ENCODE measurements at regions not wholly inside any gene's neighbourhood (a gene's known extent, or its start where the extent isn't known, plus 50 kb on each side); places are given as distances from the start of the nearest gene placed in this dataset.

DNA sequence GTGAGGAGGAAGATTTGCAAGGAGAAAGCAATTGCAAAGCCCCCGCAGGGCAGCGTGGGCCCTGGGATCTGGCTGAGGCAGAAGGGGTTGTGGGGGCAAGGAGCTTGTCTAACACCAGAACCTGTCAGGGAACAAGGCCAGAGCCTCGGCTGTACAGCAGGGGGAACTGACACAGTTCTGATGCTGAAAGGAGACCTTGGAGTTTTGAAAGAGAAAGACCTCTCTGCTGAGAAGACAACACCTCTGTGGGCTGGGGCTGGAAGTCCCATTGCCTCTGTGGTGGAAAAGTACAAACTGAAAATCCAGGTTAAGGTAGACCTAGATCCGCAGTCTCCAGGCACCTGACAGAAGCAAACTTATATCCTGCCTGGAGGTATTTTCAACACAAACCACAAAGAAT is 86.9 kb upstream of the CST7 start:
- H2AFZ ChIP-seq (ENCODE audit: low read depth), result no peak overlapping the region
- TF ChIP-seq CTCF (conservative IDR thresholded peaks at IDR 0.05; ENCODE audit: low read depth, low read length), result no peak
- H3K4me3 ChIP-seq (IDR thresholded peaks at IDR 0.05; ENCODE audit: insufficient read depth, low read depth, low read length), result no peak overlapping the region
- no peaks in the 10 kb centered on the region for H3K27me3 ChIP-seq (ENCODE audit: insufficient read depth, low read depth)
- no peaks in the 10 kb centered on the region for H3K79me2 ChIP-seq (ENCODE audit: insufficient read depth, low read depth)
- H3K27ac ChIP-seq, result no peak overlapping the region
- no peak overlapping the region for H3K9ac ChIP-seq
- no peaks in the 10 kb centered on the region for H3K4me1 ChIP-seq (ENCODE audit: low read depth, poor library complexity, severe bottlenecking)
- H3K36me3 ChIP-seq (ENCODE audit: insufficient read depth), result no peaks in the 10 kb centered on the region
- no peak overlapping the region for H3K4me2 ChIP-seq
- H4K20me1 ChIP-seq (ENCODE audit: insufficient read depth), result no peaks in the 10 kb centered on the region

DNA sequence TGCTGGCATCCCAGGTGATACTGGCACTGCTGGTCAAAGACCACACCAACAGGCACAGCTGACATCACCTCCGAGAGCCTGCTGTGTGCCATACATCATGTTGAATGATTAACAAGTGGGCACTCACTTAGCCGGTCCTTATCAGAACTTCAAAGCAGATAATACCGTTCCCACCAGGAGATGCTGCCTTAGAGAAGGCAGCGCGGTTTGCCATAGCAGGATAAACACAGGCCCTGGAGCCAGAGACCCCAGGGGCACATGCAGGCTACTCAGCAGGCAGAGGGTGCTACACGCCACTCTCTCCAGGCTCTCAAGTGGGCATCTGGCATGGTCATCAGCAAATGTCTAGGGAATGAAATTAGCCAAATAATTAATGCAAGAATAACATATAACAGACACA is 86.5 kb upstream of the CST7 start:
- TF ChIP-seq CTCF (conservative IDR thresholded peaks at IDR 0.05; ENCODE audit: low read depth, low read length), result no peak
- no peaks in the 10 kb centered on the region for H4K20me1 ChIP-seq (ENCODE audit: insufficient read depth)
- H3K36me3 ChIP-seq (ENCODE audit: insufficient read depth), result no peaks in the 10 kb centered on the region
- no peaks in the 10 kb centered on the region for H3K4me1 ChIP-seq (ENCODE audit: low read depth, poor library complexity, severe bottlenecking)
- H3K27ac ChIP-seq, result no peak overlapping the region
- H3K9ac ChIP-seq, result no peak overlapping the region
- H2AFZ ChIP-seq (ENCODE audit: low read depth), result no peak overlapping the region
- no peak overlapping the region for H3K4me3 ChIP-seq (IDR thresholded peaks at IDR 0.05; ENCODE audit: insufficient read depth, low read depth, low read length)
- no peak overlapping the region for H3K4me2 ChIP-seq
- H3K79me2 ChIP-seq (ENCODE audit: insufficient read depth, low read depth), result no peaks in the 10 kb centered on the region
- H3K27me3 ChIP-seq (ENCODE audit: insufficient read depth, low read depth), result no peaks in the 10 kb centered on the region

DNA sequence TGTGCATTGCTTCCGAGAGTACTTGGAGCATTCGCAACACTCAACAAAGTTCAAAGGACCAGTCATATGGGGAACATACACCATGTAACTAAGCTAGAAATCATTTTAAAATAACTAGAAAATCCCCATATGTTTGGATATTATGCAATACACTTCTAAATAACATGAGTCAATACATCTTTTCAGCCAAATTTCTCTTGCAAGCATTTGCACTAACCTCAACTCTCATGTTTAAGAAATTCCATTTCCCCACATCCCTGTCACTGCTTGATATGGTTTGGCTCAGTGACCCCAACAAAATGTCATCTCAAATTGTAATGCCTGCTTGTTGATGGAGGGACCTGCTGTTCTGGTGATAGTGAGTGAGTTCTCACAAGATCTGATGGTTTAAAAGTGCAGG is 85.7 kb upstream of the CST7 start:
- no peaks in the 10 kb centered on the region for H3K4me1 ChIP-seq (ENCODE audit: low read depth, poor library complexity, severe bottlenecking)
- no peak overlapping the region for H3K4me3 ChIP-seq (IDR thresholded peaks at IDR 0.05; ENCODE audit: insufficient read depth, low read depth, low read length)
- no peaks in the 10 kb centered on the region for H3K27me3 ChIP-seq (ENCODE audit: insufficient read depth, low read depth)
- no peak overlapping the region for H2AFZ ChIP-seq (ENCODE audit: low read depth)
- no peak overlapping the region for H3K9ac ChIP-seq
- H3K27ac ChIP-seq, result no peak overlapping the region
- H3K79me2 ChIP-seq (ENCODE audit: insufficient read depth, low read depth), result no peaks in the 10 kb centered on the region
- no peaks in the 10 kb centered on the region for H4K20me1 ChIP-seq (ENCODE audit: insufficient read depth)
- TF ChIP-seq CTCF (conservative IDR thresholded peaks at IDR 0.05; ENCODE audit: low read depth, low read length), result no peak
- no peak overlapping the region for H3K4me2 ChIP-seq
- H3K36me3 ChIP-seq (ENCODE audit: insufficient read depth), result no peaks in the 10 kb centered on the region

DNA sequence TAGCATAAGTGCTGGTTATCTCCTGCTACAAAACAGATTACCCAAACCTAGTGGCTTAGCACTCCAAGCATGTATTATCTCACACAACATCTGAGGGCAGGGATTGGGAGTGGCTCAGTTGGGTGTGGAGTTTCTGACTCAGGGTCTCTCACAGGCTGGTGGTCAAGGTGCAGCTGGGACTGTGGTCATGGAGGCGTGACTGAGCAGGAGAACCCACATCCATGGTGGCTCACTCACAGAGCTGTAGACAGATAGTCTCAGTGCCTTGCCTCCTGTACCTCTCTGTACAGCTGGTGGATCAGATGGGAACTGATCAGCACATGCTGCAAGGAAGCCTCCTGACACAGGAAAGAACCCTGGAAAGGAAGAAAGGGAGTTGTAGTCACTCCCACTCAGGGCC is 83.1 kb upstream of the CST7 start:
- no peak for TF ChIP-seq CTCF (conservative IDR thresholded peaks at IDR 0.05; ENCODE audit: low read depth, low read length)
- H3K4me2 ChIP-seq, result no peak overlapping the region
- H4K20me1 ChIP-seq (ENCODE audit: insufficient read depth), result no peaks in the 10 kb centered on the region
- no peaks in the 10 kb centered on the region for H3K79me2 ChIP-seq (ENCODE audit: insufficient read depth, low read depth)
- no peak overlapping the region for H3K27ac ChIP-seq
- H3K9ac ChIP-seq, result no peak overlapping the region
- H2AFZ ChIP-seq (ENCODE audit: low read depth), result no peak overlapping the region
- H3K27me3 ChIP-seq (ENCODE audit: insufficient read depth, low read depth), result no peaks in the 10 kb centered on the region
- H3K36me3 ChIP-seq (ENCODE audit: insufficient read depth), result no peaks in the 10 kb centered on the region
- H3K4me3 ChIP-seq (IDR thresholded peaks at IDR 0.05; ENCODE audit: insufficient read depth, low read depth, low read length), result no peak overlapping the region
- H3K4me1 ChIP-seq (ENCODE audit: low read depth, poor library complexity, severe bottlenecking), result no peaks in the 10 kb centered on the region

- Histone ChIP-seq H3K36me3 (ENCODE audit: insufficient read depth) (no peaks in the 10 kb centered on the region), H3K4me3 (IDR thresholded peaks at IDR 0.05; ENCODE audit: insufficient read depth, low read depth, low read length) (no peak overlapping the region), H2AFZ (ENCODE audit: low read depth) (no peak overlapping the region), H4K20me1 (ENCODE audit: insufficient read depth) (no peaks in the 10 kb centered on the region), H3K9ac (no peak overlapping the region), H3K27ac (no peak overlapping the region), H3K27me3 (ENCODE audit: insufficient read depth, low read depth) (no peaks in the 10 kb centered on the region), H3K4me2 (no peak overlapping the region), H3K4me1 (ENCODE audit: low read depth, poor library complexity, severe bottlenecking) (no peaks in the 10 kb centered on the region), H3K79me2 (ENCODE audit: insufficient read depth, low read depth) (no peaks in the 10 kb centered on the region)
- no peak for TF ChIP-seq CTCF (conservative IDR thresholded peaks at IDR 0.05; ENCODE audit: low read depth, low read length)
Observed at GRCh38 chr20:24866742-24867141, 82.3 kb upstream of the CST7 start.
